Globus pallidus (tissue), 1 donor: ENCODE measurements at regions not wholly inside any gene's neighbourhood (a gene's known extent, or its start where the extent isn't known, plus 50 kb on each side); places are given as distances from the start of the nearest gene placed in this dataset.
"Not testable (repeated sequence)": the region's sequence is repeated elsewhere in the genome, so short reads cannot be mapped to it uniquely, and the experiment has no call there.

Experiments used
- DNase-seq: peaks from one replicate; pipeline ENCODE4 v3.0.0-alpha.2; 2015; ENCODE audit warnings: low spot score

- no peak for DNase-seq
These were observed 1511.0 kb downstream of the FSTL5 start for GRCh38 chr4:160652790-160653189.

GRCh38 chr4:160675550-160675949 is 1488.2 kb downstream of the FSTL5 start:
- no peak for DNase-seq

- DNase-seq, result no peak
These were observed 1478.1 kb downstream of the FSTL5 start for GRCh38 chr4:160685729-160686128.

GRCh38 chr4:160701671-160702070 is 1462.1 kb downstream of the FSTL5 start:
- DNase-seq, result no peak

- DNase-seq, result no peak
These were observed 1454.8 kb downstream of the FSTL5 start for GRCh38 chr4:160709026-160709425.

- DNase-seq, result no peak
These were observed 1454.3 kb downstream of the FSTL5 start for GRCh38 chr4:160709546-160709945.

GRCh38 chr4:160716551-160716950 is 1447.2 kb downstream of the FSTL5 start:
- no peak for DNase-seq

- no peak for DNase-seq
These were observed 1446.0 kb downstream of the FSTL5 start for GRCh38 chr4:160717848-160718247.

GRCh38 chr4:160724063-160724462 is 1439.7 kb downstream of the FSTL5 start:
- DNase-seq, result no peak

- DNase-seq, result no peak
These were observed 1418.7 kb downstream of the FSTL5 start for GRCh38 chr4:160745126-160745525.

- not testable (repeated sequence) for DNase-seq
These were observed 1417.2 kb downstream of the FSTL5 start for GRCh38 chr4:160746585-160746984.

GRCh38 chr4:160772668-160773067 is 1391.1 kb downstream of the FSTL5 start:
- DNase-seq, result no peak

- no peak for DNase-seq
These were observed 1368.6 kb downstream of the FSTL5 start for GRCh38 chr4:160795216-160795615.

GRCh38 chr4:160808174-160808573 is 1355.6 kb downstream of the FSTL5 start:
- no peak for DNase-seq

- DNase-seq, result no peak
These were observed 1354.2 kb downstream of the FSTL5 start for GRCh38 chr4:160809576-160809975.

- DNase-seq, result no peak
These were observed 1353.4 kb downstream of the FSTL5 start for GRCh38 chr4:160810424-160810823.

GRCh38 chr4:160810941-160811340 is 1352.9 kb downstream of the FSTL5 start:
- no peak for DNase-seq

- DNase-seq, result no peak
These were observed 1351.8 kb downstream of the FSTL5 start for GRCh38 chr4:160811956-160812355.

- no peak for DNase-seq
These were observed 1349.1 kb downstream of the FSTL5 start for GRCh38 chr4:160814726-160815125.

GRCh38 chr4:160818571-160818970 is 1345.2 kb downstream of the FSTL5 start:
- no peak for DNase-seq

GRCh38 chr4:160819791-160820190 is 1344.0 kb downstream of the FSTL5 start:
- no peak for DNase-seq

GRCh38 chr4:160824481-160824880 is 1339.3 kb downstream of the FSTL5 start:
- DNase-seq, result no peak

- no peak for DNase-seq
These were observed 1338.0 kb downstream of the FSTL5 start for GRCh38 chr4:160825644-160826338.

GRCh38 chr4:160826339-160826679 is 1337.5 kb downstream of the FSTL5 start:
- no peak for DNase-seq
